LoVo (cell line): ENCODE measurements at regions not wholly inside any gene's neighbourhood (a gene's known extent, or its start where the extent isn't known, plus 50 kb on each side); places are given as distances from the start of the nearest gene placed in this dataset.
A peak's percentile ranks its signal among the peaks of the same experiment; 100 is the strongest.

Experiments
- DNase-seq: peaks from one replicate; pipeline ENCODE4 v3.0.0-alpha.2; 2016; ENCODE audit warnings: low spot score

- DNase-seq, result no peak
Observed at GRCh38 chr3:182575941-182576340, 217.4 kb upstream of the ATP11B start.

GRCh38 chr3:182583545-182583944, 209.8 kb upstream of the ATP11B start:
- no peak for DNase-seq

GRCh38 chr3:182585532-182586150, 207.7 kb upstream of the ATP11B start:
- no peak for DNase-seq

- no peak for DNase-seq
Observed at GRCh38 chr3:182592747-182593146, 200.6 kb upstream of the ATP11B start.

- no peak for DNase-seq
Observed at GRCh38 chr3:182596676-182597410, 196.5 kb upstream of the ATP11B start.

DNA sequence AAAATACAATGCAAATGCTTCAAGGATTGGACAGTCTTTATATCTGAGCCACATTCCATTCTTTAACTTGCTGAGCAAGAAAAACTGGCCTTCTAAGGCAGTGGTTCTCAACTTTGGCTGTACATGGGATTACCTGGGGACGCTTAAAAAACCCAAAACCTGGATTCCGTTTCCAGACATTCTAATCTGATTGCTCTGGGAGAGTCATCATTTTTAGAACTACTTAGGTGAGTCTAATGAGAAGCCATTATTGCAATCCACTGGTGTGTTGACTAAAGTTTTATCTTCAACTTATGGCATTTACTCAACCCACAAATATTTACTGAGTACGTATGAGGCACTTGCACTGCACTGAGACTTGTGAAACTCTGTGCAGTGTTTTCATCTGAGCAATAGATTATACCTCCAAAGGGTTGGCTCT, 195.7 kb upstream of the ATP11B start:
- no peak for DNase-seq

DNA sequence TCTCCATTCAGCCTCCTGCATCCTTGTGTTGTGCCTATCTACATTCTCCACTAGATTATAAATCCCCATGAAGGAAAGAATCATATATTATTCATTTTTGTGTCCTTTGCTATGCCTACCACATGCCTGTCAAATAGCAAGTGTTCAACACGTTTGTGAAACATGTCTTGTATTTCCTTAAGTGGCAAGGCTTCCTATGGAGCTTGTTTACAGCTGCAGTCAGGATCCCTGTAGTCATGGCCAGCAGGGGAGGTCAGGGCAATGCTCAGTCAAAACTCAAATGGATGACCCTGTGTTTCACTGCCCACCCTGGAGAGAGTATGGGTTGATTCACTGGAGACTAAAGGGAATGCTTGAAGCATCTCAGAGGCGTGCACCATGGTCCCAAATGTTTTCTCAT, 191.7 kb upstream of the ATP11B start:
- DNase-seq, result no peak

- DNase-seq, result no peak
Observed at GRCh38 chr3:182603501-182603900, 189.8 kb upstream of the ATP11B start.

DNA sequence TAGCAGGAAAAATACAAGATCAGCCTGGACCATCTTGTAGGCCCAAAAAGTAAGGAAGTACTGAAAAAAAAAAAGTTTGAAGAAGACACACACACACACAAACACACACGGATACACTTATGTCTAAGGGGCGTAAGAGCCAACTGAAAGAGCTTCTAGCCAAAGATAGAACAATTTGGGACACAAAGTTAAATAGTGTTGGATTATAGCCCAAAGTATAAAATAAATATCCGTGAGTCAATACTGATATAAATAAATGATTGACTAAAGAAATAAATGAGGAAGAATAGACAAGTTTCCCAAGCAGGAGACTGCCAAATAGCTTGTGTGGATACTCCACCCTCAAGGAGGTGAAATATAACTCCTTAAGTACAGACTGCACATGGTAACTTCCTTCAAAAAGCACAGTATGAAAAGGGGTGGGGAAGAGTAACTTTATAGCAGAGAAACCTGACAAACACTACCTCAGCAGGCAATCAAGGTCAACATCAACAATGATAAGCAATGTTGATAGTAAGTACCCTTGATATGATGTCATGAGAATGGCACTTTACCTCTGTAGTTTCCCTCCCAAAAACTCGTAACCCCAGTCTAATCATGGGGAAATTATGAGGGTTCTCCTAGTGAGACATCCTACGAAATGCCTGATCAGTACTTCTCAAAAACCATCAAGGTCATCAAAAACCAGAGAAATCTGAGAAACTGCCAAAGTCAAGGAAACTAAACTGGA, 187.3 kb upstream of the ATP11B start:
- DNase-seq, result peak; percentile 45

DNA sequence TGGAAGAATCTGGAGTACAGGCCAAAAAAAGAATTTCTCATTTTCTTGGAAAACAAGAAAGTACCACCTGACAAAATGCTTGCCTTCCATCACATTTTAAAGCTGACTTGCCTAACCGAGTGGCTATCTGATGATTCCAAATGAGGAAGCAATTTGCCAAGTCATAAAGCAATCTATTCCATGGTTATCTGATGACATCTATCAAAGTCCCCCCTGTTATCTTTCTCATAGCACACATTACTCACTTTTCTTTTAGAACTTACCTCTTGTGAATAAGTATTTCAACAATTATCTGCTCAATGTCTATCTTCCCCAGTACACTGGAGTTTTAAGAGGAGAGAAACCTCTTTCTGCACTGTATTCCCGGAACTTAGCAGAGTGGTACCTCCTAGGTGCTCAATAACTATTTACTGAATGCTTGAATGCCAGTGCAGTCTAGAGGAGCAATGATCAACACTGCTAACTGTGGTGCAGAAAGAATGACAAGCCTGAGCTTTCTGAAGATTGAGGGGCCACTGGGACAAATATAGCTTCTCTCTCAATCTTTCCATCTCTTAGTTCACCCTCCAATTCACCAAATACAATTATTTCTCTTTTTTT, 186.3 kb upstream of the ATP11B start:
- DNase-seq, result peak; percentile 41

GRCh38 chr3:182608832-182609231, 184.5 kb upstream of the ATP11B start:
- DNase-seq, result no peak

DNA sequence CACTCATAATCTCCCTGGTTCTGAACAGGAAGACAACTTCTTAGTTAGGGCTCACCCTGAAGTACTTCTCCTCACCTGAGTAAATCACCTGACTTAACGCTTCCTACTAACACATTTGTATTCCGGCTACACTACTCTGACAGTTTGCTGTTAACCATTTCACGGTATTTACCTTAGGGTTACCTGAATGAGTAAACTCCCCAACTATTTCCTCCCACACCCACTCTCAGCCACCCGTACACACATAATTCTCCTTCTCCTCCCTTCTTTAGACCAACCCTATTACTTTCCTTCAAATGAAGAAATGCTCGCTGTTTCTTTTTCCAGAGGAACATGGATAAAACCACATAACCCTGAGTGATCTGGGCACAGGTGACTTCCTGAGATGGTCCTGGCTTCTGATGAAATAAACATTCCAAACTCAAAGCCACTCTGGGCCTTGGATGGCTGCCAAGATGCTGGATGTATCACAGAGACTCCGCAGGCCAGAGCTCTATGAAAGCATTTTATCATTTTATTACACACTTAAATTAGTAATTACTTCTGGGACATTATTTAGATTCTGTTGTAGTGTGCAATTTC, 183.6 kb upstream of the ATP11B start:
- DNase-seq, result peak; percentile 84

GRCh38 chr3:182612332-182612731, 181.0 kb upstream of the ATP11B start:
- no peak for DNase-seq

- DNase-seq, result no peak
Observed at GRCh38 chr3:182617500-182617899, 175.8 kb upstream of the ATP11B start.

- DNase-seq, result peak; percentile 31
Observed at GRCh38 chr3:182618085-182618732, 175.1 kb upstream of the ATP11B start.

GRCh38 chr3:182618981-182619591, 174.2 kb upstream of the ATP11B start:
- peak; percentile 19 for DNase-seq

DNA sequence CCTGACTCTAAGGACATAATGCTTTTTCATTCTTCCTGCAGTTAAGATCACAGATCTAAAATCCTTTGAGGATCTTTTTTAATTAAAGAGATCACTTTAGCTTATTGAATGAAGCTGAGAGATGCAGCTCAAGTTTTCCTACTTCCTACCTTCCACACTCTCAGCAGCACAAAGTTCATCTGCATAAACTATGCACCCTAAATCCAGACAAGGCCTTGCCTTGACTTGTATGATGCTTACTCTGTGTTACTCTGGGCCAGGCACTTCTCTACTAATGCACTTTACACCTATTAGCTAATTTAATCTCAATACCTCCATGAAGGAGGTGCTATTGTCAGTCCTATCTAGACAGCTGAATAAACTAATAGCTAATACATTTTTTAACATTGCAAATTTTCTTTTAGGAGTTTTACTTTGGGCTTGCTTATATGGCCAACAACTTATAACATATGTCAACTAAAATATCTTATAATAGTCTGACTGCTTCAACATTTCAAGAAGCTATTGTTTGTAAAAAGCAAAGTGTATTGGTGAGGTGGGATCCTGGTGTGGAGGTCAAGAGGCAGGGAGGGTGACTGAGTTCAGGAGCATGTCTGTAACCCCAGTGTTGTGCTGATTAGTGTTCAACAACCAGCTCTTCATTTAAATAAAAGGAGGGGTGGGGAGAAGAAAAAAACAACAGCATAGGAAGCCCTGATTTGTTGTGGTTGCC, 172.4 kb upstream of the ATP11B start:
- no peak for DNase-seq

- no peak for DNase-seq
Observed at GRCh38 chr3:182621435-182622240, 171.7 kb upstream of the ATP11B start.

DNA sequence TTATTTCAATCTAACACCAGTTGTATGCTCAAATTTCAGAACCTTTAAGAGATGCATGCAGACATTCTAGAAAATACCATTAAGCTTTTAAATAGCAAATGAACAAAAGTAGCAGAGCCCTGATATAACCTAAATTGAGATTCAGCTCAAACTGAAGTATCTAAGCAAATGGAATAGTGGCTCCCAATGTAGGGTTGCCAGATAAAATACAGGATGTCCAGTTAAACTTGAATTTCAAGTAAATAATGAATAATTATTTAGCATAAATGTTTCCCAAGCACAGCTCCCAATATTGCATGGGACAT, 171.1 kb upstream of the ATP11B start:
- DNase-seq, result no peak
